ENCODE measurements at regions not wholly inside any gene's neighbourhood (a gene's known extent, or its start where the extent isn't known, plus 50 kb on each side); places are given as distances from the start of the nearest gene placed in this dataset.

DNA sequence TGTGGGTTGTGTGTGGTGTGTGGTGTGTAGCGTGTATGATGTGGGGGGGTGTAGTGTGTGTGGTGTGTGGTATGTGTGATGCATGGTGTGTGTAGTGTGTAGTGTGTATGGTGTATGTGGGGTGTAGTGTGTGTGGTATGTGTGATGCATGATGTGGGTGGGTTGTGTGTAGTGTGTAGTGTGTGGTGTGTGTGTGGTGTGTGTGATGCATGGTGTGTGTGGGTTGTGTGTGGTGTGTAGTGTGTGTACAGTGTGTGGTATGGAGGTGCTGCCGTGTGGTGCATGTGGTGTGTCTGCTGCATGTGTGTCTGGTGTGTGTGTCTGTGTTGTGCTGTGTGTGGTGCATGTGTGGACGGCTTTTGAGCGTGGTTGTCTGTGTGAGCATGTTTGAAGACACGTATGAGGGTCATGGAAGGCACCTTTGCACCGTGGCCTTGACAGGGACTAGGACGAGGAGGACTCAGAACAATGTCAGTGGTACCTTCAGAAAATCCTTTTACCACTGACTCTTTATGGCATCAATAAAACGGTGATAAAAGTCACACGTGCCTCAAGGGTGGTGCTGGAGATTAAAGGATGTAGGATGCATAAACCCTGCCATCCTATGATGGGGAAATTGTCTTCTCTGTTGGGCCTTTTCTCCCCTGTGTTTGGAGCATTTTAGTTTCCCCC is 328.7 kb upstream of the B3GAT1 start:
- TF ChIP-seq, protein P1, sequence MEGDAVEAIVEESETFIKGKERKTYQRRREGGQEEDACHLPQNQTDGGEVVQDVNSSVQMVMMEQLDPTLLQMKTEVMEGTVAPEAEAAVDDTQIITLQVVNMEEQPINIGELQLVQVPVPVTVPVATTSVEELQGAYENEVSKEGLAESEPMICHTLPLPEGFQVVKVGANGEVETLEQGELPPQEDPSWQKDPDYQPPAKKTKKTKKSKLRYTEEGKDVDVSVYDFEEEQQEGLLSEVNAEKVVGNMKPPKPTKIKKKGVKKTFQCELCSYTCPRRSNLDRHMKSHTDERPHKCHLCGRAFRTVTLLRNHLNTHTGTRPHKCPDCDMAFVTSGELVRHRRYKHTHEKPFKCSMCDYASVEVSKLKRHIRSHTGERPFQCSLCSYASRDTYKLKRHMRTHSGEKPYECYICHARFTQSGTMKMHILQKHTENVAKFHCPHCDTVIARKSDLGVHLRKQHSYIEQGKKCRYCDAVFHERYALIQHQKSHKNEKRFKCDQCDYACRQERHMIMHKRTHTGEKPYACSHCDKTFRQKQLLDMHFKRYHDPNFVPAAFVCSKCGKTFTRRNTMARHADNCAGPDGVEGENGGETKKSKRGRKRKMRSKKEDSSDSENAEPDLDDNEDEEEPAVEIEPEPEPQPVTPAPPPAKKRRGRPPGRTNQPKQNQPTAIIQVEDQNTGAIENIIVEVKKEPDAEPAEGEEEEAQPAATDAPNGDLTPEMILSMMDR (tag by site-specific recombination; IDR thresholded peaks at IDR 0.05), result no peak
- TF ChIP-seq ZNF211 (tag by site-specific recombination; IDR thresholded peaks at IDR 0.05; ENCODE audit: low read depth) (no peak), PRDM1 (tag by site-specific recombination; IDR thresholded peaks at IDR 0.05) (no peak), ZNF785 (tag by site-specific recombination; IDR thresholded peaks at IDR 0.05) (no peak)

Measured in HEK293 (cell line).